Testis (tissue), 2 donors: ENCODE measurements at regions not wholly inside any gene's neighbourhood (a gene's known extent, or its start where the extent isn't known, plus 50 kb on each side); places are given as distances from the start of the nearest gene placed in this dataset.

ENCODE experiments used
- DNase-seq: peaks from one replicate; pipeline ENCODE4 v3.0.0-alpha.2; 2019
- H3K27ac ChIP-seq, 2 donors: fragments of 200-600 bp; sonication (generic); one replicate each; pipeline ENCODE4 v1.5.1; 2019
- H3K27me3 ChIP-seq: fragments of 200-600 bp; sonication (generic); one replicate; pipeline ENCODE4 v1.5.1; 2019
- H3K36me3 ChIP-seq: fragments of 200-600 bp; sonication (generic); one replicate; pipeline ENCODE4 v1.5.1; 2017; ENCODE audit warnings: low read depth; ENCODE audit errors: missing control alignments
- H3K4me1 ChIP-seq: fragments of 200-600 bp; sonication (generic); one replicate; pipeline ENCODE4 v1.5.1; 2019
- H3K4me3 ChIP-seq, 2 donors: fragments of 200-600 bp; sonication (generic); one replicate each; pipeline ENCODE4 v1.5.1; 2017 to 2019
- H3K9me3 ChIP-seq: fragments of 200-600 bp; sonication (generic); one replicate; pipeline ENCODE4 v1.5.1; 2017
- CTCF ChIP-seq, 3 experiments: fragments of 450-650 bp in 2 of 3; fragments of 200-600 bp in 1 of 3; sonication (generic) in 1 of 3; IDR thresholded peaks; one replicate each; pipeline ENCODE4 v1.5.1; 2016 to 2019; ENCODE audit warnings: antibody characterized with exemption in 3 of 3, mild to moderate bottlenecking in 2 of 3, moderate library complexity in 1 of 3
- POLR2A ChIP-seq: fragments of 450-650 bp; IDR thresholded peaks from one replicate; pipeline ENCODE4 v1.6.1; 2017; ENCODE audit warnings: antibody characterized with exemption, mild to moderate bottlenecking, moderate library complexity
- WGBS, 2 donors: methylation state at CpG; one replicate each; pipeline ENCODE4 v1.1.5; 2018; 5-methylcytosine and 5-hydroxymethylcytosine counted together
- intact Hi-C: fragments of 100-400 bp; cut with DNase I; formaldehyde crosslinking; loops from one replicate; pipeline ENCODE4 v1.15.1; 2023; ENCODE audit warnings: low total_unique reads

- Histone ChIP-seq H3K27ac (no peak overlapping the region), H3K36me3 (no peaks in the 10 kb centered on the region), H3K4me3 (no peak overlapping the region), H3K27me3 (no peaks in the 10 kb centered on the region), H3K9me3 (no peaks in the 10 kb centered on the region), H3K4me1 (no peaks in the 10 kb centered on the region)
- intact Hi-C loops: no loop called here
- no peak for TF ChIP-seq CTCF (IDR thresholded peaks at IDR 0.05)
- no peak for TF ChIP-seq POLR2A
- 96 to 97% methylated on average over 3 of the region's 3 CpGs for WGBS, 2 donors
- no peak for DNase-seq
Measured at GRCh38 chr9:102770704-102771103, 224.4 kb upstream of the CYLC2 start.

GRCh38 chr9:102769307-102769706, 225.8 kb upstream of the CYLC2 start:
- DNase-seq: no peak
- no peaks in the 10 kb centered on the region for H3K27me3 ChIP-seq
- WGBS, 2 donors: 85 to 100% methylated on average over 1 of the region's 1 CpG
- no peaks in the 10 kb centered on the region for H3K9me3 ChIP-seq
- H3K36me3 ChIP-seq: no peaks in the 10 kb centered on the region
- H3K27ac ChIP-seq: no peak overlapping the region
- no peaks in the 10 kb centered on the region for H3K4me1 ChIP-seq
- intact Hi-C loops: no loop called here
- TF ChIP-seq POLR2A (no peak), CTCF (IDR thresholded peaks at IDR 0.05) (no peak)
- no peak overlapping the region for H3K4me3 ChIP-seq

- Histone ChIP-seq H3K4me1 (no peaks in the 10 kb centered on the region), H3K27ac (no peak overlapping the region), H3K36me3 (no peaks in the 10 kb centered on the region), H3K27me3 (no peaks in the 10 kb centered on the region), H3K4me3 (no peak overlapping the region), H3K9me3 (no peaks in the 10 kb centered on the region)
- TF ChIP-seq POLR2A (no peak), CTCF (IDR thresholded peaks at IDR 0.05) (no peak)
- 88 to 89% methylated on average over 3 of the region's 3 CpGs for WGBS, 2 donors
- intact Hi-C loops: no loop called here
- DNase-seq: no peak
Measured at GRCh38 chr9:102768002-102768401, 227.1 kb upstream of the CYLC2 start.

- DNase-seq: no peak
- intact Hi-C loops: no loop called here
- WGBS, 2 donors: 47 to 67% methylated on average over 4 of the region's 4 CpGs
- no peaks in the 10 kb centered on the region for H3K9me3 ChIP-seq
- no peaks in the 10 kb centered on the region for H3K27me3 ChIP-seq
- no peaks in the 10 kb centered on the region for H3K4me1 ChIP-seq
- no peak overlapping the region for H3K27ac ChIP-seq
- H3K4me3 ChIP-seq: no peak overlapping the region
- no peaks in the 10 kb centered on the region for H3K36me3 ChIP-seq
- TF ChIP-seq CTCF (IDR thresholded peaks at IDR 0.05) (no peak), POLR2A (no peak)
Measured at GRCh38 chr9:102767076-102767475, 228.1 kb upstream of the CYLC2 start.

- Histone ChIP-seq H3K36me3 (no peaks in the 10 kb centered on the region), H3K9me3 (no peaks in the 10 kb centered on the region), H3K4me3 (no peak overlapping the region), H3K4me1 (no peaks in the 10 kb centered on the region), H3K27me3 (no peaks in the 10 kb centered on the region), H3K27ac (no peak overlapping the region)
- no peak for DNase-seq
- TF ChIP-seq CTCF (IDR thresholded peaks at IDR 0.05) (no peak), POLR2A (no peak)
- 81 to 88% methylated on average over 1 of the region's 1 CpG for WGBS, 2 donors
- intact Hi-C loops: no loop called here
Measured at GRCh38 chr9:102740578-102740977, 254.6 kb upstream of the CYLC2 start.
